Right lobe of liver (tissue), 4 donors: ENCODE measurements at regions not wholly inside any gene's neighbourhood (a gene's known extent, or its start where the extent isn't known, plus 50 kb on each side); places are given as distances from the start of the nearest gene placed in this dataset.

Source experiments
- POLR2A ChIP-seq: fragments of 450-650 bp; IDR thresholded peaks from one replicate; pipeline ENCODE4 v1.6.1; 2017; ENCODE audit warnings: antibody characterized with exemption, mild to moderate bottlenecking
- TF ChIP-seq, protein P1 (sequence below), 4 donors: fragments of 200-600 bp in 3 of 4; fragments of 450-650 bp in 1 of 4; IDR thresholded peaks; one replicate each; pipeline versions ENCODE4 v1.5.1 to v1.8.0; 2016 to 2022; ENCODE audit warnings: antibody characterized with exemption in 4 of 4, mild to moderate bottlenecking in 2 of 4
- donor health status: DM: no; HTN: no; CAD: no.
- donor health status: DM: no; HTN: no; CAD: no.
- donor health status: DM: no; HTN: yes; CAD: no.

DNA sequence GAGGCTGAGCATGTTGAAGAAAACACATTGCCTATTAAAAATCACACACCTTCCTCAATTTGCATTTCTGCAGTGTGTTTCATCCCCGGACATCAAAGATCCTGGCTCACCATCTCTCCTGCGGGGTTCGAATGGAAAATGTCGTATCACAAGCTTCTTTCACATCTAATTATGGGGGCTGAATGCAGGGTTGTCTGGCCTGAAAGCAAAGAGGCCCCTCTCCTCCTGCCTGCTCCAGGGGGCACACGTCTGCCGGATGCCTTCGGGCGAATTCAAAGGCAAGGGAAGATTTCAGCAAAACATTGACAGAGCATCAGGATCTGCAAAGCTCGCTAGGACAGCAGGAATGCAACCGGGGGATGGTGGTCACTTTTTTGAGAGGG lies 1447.7 kb downstream of the TBC1D22A start:
- TF ChIP-seq, protein P1, sequence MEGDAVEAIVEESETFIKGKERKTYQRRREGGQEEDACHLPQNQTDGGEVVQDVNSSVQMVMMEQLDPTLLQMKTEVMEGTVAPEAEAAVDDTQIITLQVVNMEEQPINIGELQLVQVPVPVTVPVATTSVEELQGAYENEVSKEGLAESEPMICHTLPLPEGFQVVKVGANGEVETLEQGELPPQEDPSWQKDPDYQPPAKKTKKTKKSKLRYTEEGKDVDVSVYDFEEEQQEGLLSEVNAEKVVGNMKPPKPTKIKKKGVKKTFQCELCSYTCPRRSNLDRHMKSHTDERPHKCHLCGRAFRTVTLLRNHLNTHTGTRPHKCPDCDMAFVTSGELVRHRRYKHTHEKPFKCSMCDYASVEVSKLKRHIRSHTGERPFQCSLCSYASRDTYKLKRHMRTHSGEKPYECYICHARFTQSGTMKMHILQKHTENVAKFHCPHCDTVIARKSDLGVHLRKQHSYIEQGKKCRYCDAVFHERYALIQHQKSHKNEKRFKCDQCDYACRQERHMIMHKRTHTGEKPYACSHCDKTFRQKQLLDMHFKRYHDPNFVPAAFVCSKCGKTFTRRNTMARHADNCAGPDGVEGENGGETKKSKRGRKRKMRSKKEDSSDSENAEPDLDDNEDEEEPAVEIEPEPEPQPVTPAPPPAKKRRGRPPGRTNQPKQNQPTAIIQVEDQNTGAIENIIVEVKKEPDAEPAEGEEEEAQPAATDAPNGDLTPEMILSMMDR (IDR thresholded peaks at IDR 0.05): no peak
- TF ChIP-seq POLR2A: no peak
